ENCODE measurements at regions not wholly inside any gene's neighbourhood (a gene's known extent, or its start where the extent isn't known, plus 50 kb on each side); places are given as distances from the start of the nearest gene placed in this dataset.

DNA sequence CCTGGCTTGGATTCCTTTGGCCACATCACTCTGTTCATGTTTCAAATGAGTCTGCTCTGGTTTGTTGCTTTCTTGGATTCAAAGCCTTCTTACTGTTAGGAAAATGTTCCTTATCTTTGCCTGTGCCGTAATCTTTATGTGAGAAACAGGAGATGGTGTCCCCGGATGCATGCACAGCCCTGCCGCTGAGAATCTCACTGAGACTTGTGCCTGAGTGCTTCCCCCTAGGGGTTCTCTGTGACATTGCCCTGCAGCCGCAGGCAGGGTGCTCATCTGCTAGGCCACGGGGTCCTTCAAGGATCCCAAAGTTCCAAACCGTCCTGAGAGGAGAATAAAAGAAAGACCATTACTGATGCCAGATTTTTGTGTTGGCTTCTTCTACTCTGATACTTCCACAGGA, 81.4 kb upstream of the ANKRD55 start:
- H3K4me3 ChIP-seq (ENCODE audit: low read length): no peak overlapping the region
- no peak overlapping the region for H3K9ac ChIP-seq (ENCODE audit: low read length)
- H3K27me3 ChIP-seq (ENCODE audit: insufficient read depth, low read depth, low read length): no peaks in the 10 kb centered on the region
- no peaks in the 10 kb centered on the region for H3K36me3 ChIP-seq (ENCODE audit: insufficient read depth, low read length)
- no peaks in the 10 kb centered on the region for H3F3A ChIP-seq (ENCODE audit: insufficient read depth, low read length, poor library complexity, severe bottlenecking)
- TF ChIP-seq EP300 (conservative IDR thresholded peaks at IDR 0.05; ENCODE audit: poor library complexity, severe bottlenecking) (no peak), POLR2AphosphoS5 (IDR thresholded peaks at IDR 0.05) (no peak), RAD21 (conservative IDR thresholded peaks at IDR 0.05) (no peak), TAF1 (IDR thresholded peaks at IDR 0.05; ENCODE audit: low read depth) (no peak), SMC3 (conservative IDR thresholded peaks at IDR 0.05; ENCODE audit: poor library complexity) (no peak)
- TF ChIP-seq, protein P1, sequence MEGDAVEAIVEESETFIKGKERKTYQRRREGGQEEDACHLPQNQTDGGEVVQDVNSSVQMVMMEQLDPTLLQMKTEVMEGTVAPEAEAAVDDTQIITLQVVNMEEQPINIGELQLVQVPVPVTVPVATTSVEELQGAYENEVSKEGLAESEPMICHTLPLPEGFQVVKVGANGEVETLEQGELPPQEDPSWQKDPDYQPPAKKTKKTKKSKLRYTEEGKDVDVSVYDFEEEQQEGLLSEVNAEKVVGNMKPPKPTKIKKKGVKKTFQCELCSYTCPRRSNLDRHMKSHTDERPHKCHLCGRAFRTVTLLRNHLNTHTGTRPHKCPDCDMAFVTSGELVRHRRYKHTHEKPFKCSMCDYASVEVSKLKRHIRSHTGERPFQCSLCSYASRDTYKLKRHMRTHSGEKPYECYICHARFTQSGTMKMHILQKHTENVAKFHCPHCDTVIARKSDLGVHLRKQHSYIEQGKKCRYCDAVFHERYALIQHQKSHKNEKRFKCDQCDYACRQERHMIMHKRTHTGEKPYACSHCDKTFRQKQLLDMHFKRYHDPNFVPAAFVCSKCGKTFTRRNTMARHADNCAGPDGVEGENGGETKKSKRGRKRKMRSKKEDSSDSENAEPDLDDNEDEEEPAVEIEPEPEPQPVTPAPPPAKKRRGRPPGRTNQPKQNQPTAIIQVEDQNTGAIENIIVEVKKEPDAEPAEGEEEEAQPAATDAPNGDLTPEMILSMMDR (IDR thresholded peaks at IDR 0.05; ENCODE audit: poor library complexity, severe bottlenecking): no peak
- TF ChIP-seq, protein P2, sequence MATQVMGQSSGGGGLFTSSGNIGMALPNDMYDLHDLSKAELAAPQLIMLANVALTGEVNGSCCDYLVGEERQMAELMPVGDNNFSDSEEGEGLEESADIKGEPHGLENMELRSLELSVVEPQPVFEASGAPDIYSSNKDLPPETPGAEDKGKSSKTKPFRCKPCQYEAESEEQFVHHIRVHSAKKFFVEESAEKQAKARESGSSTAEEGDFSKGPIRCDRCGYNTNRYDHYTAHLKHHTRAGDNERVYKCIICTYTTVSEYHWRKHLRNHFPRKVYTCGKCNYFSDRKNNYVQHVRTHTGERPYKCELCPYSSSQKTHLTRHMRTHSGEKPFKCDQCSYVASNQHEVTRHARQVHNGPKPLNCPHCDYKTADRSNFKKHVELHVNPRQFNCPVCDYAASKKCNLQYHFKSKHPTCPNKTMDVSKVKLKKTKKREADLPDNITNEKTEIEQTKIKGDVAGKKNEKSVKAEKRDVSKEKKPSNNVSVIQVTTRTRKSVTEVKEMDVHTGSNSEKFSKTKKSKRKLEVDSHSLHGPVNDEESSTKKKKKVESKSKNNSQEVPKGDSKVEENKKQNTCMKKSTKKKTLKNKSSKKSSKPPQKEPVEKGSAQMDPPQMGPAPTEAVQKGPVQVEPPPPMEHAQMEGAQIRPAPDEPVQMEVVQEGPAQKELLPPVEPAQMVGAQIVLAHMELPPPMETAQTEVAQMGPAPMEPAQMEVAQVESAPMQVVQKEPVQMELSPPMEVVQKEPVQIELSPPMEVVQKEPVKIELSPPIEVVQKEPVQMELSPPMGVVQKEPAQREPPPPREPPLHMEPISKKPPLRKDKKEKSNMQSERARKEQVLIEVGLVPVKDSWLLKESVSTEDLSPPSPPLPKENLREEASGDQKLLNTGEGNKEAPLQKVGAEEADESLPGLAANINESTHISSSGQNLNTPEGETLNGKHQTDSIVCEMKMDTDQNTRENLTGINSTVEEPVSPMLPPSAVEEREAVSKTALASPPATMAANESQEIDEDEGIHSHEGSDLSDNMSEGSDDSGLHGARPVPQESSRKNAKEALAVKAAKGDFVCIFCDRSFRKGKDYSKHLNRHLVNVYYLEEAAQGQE (IDR thresholded peaks at IDR 0.05; ENCODE audit: borderline replicate concordance): no peak
- no peaks in the 10 kb centered on the region for H3K79me2 ChIP-seq (replicated peaks; ENCODE audit: insufficient read depth, low read length)
- no peak overlapping the region for H3K4me2 ChIP-seq (ENCODE audit: low read length)
- H4K20me1 ChIP-seq (ENCODE audit: insufficient read depth): no peaks in the 10 kb centered on the region
- H3K9me2 ChIP-seq (ENCODE audit: insufficient read depth, low read length): no peaks in the 10 kb centered on the region
- H2AFZ ChIP-seq (ENCODE audit: low read depth, low read length): no peak overlapping the region
- H3K9me3 ChIP-seq (ENCODE audit: low read length): no peaks in the 10 kb centered on the region
- no peak overlapping the region for H3K27ac ChIP-seq (ENCODE audit: low read length)

DNA sequence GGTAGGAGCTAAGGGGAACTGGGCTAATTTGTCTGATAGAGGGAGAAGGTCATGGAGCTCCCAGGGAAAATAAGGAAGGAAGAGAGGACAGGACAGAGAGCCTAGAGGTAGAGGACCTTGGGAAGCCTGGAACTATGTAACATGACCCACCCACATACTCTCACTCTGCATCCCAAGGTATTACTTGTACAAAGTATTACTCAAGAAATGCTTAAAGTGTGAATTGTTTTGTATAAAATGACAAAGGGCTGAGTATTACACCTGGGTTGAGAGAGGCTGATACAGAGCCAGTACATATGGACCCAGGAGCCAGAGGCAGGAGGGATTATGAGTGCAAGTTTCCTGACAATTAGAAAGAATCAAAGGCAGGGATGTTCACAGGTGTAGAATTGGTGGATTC, 80.5 kb upstream of the ANKRD55 start:
- Histone ChIP-seq H2AFZ (ENCODE audit: low read depth, low read length) (no peak overlapping the region), H3K27ac (ENCODE audit: low read length) (no peak overlapping the region), H3K9me2 (ENCODE audit: insufficient read depth, low read length) (no peaks in the 10 kb centered on the region), H3K4me3 (ENCODE audit: low read length) (no peak overlapping the region), H3K9me3 (ENCODE audit: low read length) (no peaks in the 10 kb centered on the region), H3K4me2 (ENCODE audit: low read length) (no peak overlapping the region), H3F3A (ENCODE audit: insufficient read depth, low read length, poor library complexity, severe bottlenecking) (no peaks in the 10 kb centered on the region), H3K27me3 (ENCODE audit: insufficient read depth, low read depth, low read length) (no peaks in the 10 kb centered on the region), H4K20me1 (ENCODE audit: insufficient read depth) (no peaks in the 10 kb centered on the region), H3K9ac (ENCODE audit: low read length) (no peak overlapping the region), H3K79me2 (replicated peaks; ENCODE audit: insufficient read depth, low read length) (no peaks in the 10 kb centered on the region), H3K36me3 (ENCODE audit: insufficient read depth, low read length) (no peaks in the 10 kb centered on the region)
- no peak for TF ChIP-seq TAF1 (IDR thresholded peaks at IDR 0.05; ENCODE audit: low read depth)
- TF ChIP-seq RAD21 (conservative IDR thresholded peaks at IDR 0.05): no peak
- TF ChIP-seq, protein P2 (IDR thresholded peaks at IDR 0.05; ENCODE audit: borderline replicate concordance): no peak
